SK-N-SH (cell line): ENCODE measurements at regions not wholly inside any gene's neighbourhood (a gene's known extent, or its start where the extent isn't known, plus 50 kb on each side); places are given as distances from the start of the nearest gene placed in this dataset.

Source experiments
- CTCF ChIA-PET: fragments of 300-600, 350-600 bp; formaldehyde crosslinking; extraction: SDS; loops from one replicate; lab custom pipeline; 2021; lab: Yijun Ruan, JAX
- POLR2A ChIA-PET: fragments of 350-600 bp; sonication (Branson Sonifier 250); formaldehyde crosslinking; extraction: SDS; loops from one replicate; lab custom pipeline; 2020; ENCODE audit warnings: antibody characterized with exemption, inconsistent platforms; lab: Yijun Ruan, JAX
- DNase-seq: peaks from one replicate; pipeline ENCODE4 v3.0.0; 2012
- H2AFZ ChIP-seq: fragments of 200-600 bp; sonication (generic); 2 replicates; pipeline ENCODE4 v1.8.1; 2016; ENCODE audit warnings: antibody characterized with exemption, mild to moderate bottlenecking, low read depth
- H3F3A ChIP-seq: fragments of 200-600 bp; sonication (generic); replicated peaks from 2 replicates; pipeline ENCODE3; 2016; ENCODE audit warnings: antibody characterized with exemption, mild to moderate bottlenecking; ENCODE audit not compliant: insufficient read depth
- H3K27ac ChIP-seq, 2 experiments: fragments of 200-500 bp in 1 of 2; fragments of 200-600 bp in 1 of 2; sonication (Bioruptor generic) in 1 of 2; sonication (generic), shearing (Covaris generic) in 1 of 2; 2 replicates each; pipeline versions ENCODE4 v1.5.1 to v1.6.1; 2014 to 2016; ENCODE audit warnings: low read depth in 2 of 2, inconsistent platforms in 1 of 2, low read length in 1 of 2, mild to moderate bottlenecking in 1 of 2, mixed read lengths in 1 of 2
- H3K27me3 ChIP-seq: fragments of 200-600 bp; sonication (generic), shearing (Covaris generic); 2 replicates; pipeline ENCODE4 v1.6.1; 2016; ENCODE audit warnings: mixed run types; ENCODE audit not compliant: insufficient read depth
- H3K36me3 ChIP-seq, 2 experiments: fragments of 200-500 bp in 1 of 2; fragments of 200-600 bp in 1 of 2; sonication (Bioruptor generic) in 1 of 2; sonication (generic) in 1 of 2; replicated peaks in 1 of 2; 2 replicates each; pipeline versions ENCODE3 to v1.5.1; 2014 to 2016; ENCODE audit warnings: low read length in 1 of 2, mild to moderate bottlenecking in 1 of 2; ENCODE audit not compliant: insufficient read depth in 2 of 2, control insufficient read depth in 1 of 2
- H3K4me1 ChIP-seq, 2 experiments: fragments of 200-500 bp in 1 of 2; fragments of 200-600 bp in 1 of 2; sonication (Bioruptor generic) in 1 of 2; sonication (generic), shearing (Covaris generic) in 1 of 2; 2 replicates each; pipeline versions ENCODE4 v1.5.1 to v1.6.1; 2014 to 2016; ENCODE audit warnings: low read depth in 1 of 2, low read length in 1 of 2, mixed run types in 1 of 2; ENCODE audit not compliant: insufficient read depth in 2 of 2, control insufficient read depth in 1 of 2
- H3K4me2 ChIP-seq: fragments of 200-600 bp; sonication (generic), shearing (Covaris generic); 2 replicates; pipeline ENCODE4 v1.6.1; 2017; ENCODE audit warnings: mixed run types
- H3K4me3 ChIP-seq, 2 experiments: fragments of 200-500 bp in 1 of 2; fragments of 200-600 bp in 1 of 2; sonication (Bioruptor generic) in 1 of 2; sonication (generic), shearing (Covaris generic) in 1 of 2; 2 replicates each; pipeline versions ENCODE4 v1.5.1 to v1.8.1; 2014 to 2016; ENCODE audit warnings: low read depth in 2 of 2, inconsistent platforms in 1 of 2, low read length in 1 of 2, mild to moderate bottlenecking in 1 of 2, mixed read lengths in 1 of 2, moderate library complexity in 1 of 2
- H3K79me2 ChIP-seq: fragments of 200-600 bp; sonication (generic); 2 replicates; pipeline ENCODE4 v1.8.1; 2017; ENCODE audit warnings: mild to moderate bottlenecking; ENCODE audit not compliant: insufficient read depth
- H3K9ac ChIP-seq: fragments of 200-600 bp; sonication (generic); 2 replicates; pipeline ENCODE4 v1.6.1; 2017; ENCODE audit warnings: mixed run types
- H3K9me2 ChIP-seq: fragments of 200-600 bp; sonication (generic); 2 replicates; pipeline ENCODE4 v1.6.1; 2017; ENCODE audit warnings: mixed run types
- H3K9me3 ChIP-seq: fragments of 200-600 bp; sonication (generic); 2 replicates; pipeline ENCODE4 v1.6.1; 2017; ENCODE audit warnings: mixed run types, mild to moderate bottlenecking, moderate library complexity
- H4K20me1 ChIP-seq: fragments of 200-600 bp; sonication (generic); 2 replicates; pipeline ENCODE4 v1.6.1; 2017; ENCODE audit warnings: mild to moderate bottlenecking, mixed run types; ENCODE audit not compliant: insufficient read depth
- ELF1 ChIP-seq: IDR thresholded peaks from 2 replicates; pipeline ENCODE4 v1.4.0; 2012
- FOXJ3 ChIP-seq: sonication (generic); formaldehyde crosslinking; IDR thresholded peaks from 2 replicates; pipeline ENCODE4 v1.5.1; 2020; ENCODE audit warnings: mild to moderate bottlenecking, missing genetic modification reagents
- FOXM1 ChIP-seq: IDR thresholded peaks from 2 replicates; pipeline ENCODE4 v1.4.0; 2012; ENCODE audit warnings: low read depth, mild to moderate bottlenecking
- JUND ChIP-seq: IDR thresholded peaks from 2 replicates; pipeline ENCODE4 v1.4.0; 2012
- MXI1 ChIP-seq: IDR thresholded peaks from 2 replicates; pipeline ENCODE4 v1.6.1; 2012; ENCODE audit warnings: mild to moderate bottlenecking, low read depth, low read length, improper control_type of control experiment
- RXRA ChIP-seq: IDR thresholded peaks from 2 replicates; pipeline ENCODE4 v1.4.0; 2012; ENCODE audit warnings: low read depth, mild to moderate bottlenecking, borderline replicate concordance
- USF1 ChIP-seq: IDR thresholded peaks from 2 replicates; pipeline ENCODE4 v1.4.0; 2012; ENCODE audit warnings: low read depth, borderline replicate concordance
- WGBS: methylation state at CpG from one replicate; pipeline ENCODE4 v1.1.6; 2017; ENCODE audit warnings: low lambda C conversion rate; 5-methylcytosine and 5-hydroxymethylcytosine counted together
- TF ChIP-seq, protein P1 (sequence below): IDR thresholded peaks from 2 replicates; pipeline ENCODE4 v1.4.0; 2012; ENCODE audit warnings: low read depth
- TF ChIP-seq, protein P2 (sequence below): IDR thresholded peaks from 2 replicates; pipeline ENCODE4 v1.6.1; 2012; ENCODE audit warnings: mild to moderate bottlenecking, low read depth, low read length, moderate library complexity

DNA sequence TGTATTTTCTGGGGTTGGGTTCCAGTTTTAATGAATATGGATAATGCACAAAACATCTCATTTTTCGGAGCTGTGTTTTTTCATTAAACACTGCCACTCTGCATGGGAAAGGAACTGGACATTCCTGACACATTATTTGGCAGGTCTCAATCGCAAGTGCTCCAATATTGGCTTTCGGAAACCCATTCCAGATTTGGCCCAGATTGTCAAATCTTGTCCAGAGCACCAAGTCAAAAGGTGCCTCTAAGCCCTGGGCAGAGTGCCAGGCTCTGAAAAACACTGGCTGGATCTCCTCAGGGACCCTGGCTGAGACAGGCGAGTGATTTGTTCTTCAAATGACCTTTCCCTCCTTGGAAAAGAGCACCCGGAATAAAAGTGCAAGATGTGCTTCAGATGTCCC is 68.4 kb upstream of the MRPS6 start:
- POLR2A ChIA-PET, result no interaction called here

DNA sequence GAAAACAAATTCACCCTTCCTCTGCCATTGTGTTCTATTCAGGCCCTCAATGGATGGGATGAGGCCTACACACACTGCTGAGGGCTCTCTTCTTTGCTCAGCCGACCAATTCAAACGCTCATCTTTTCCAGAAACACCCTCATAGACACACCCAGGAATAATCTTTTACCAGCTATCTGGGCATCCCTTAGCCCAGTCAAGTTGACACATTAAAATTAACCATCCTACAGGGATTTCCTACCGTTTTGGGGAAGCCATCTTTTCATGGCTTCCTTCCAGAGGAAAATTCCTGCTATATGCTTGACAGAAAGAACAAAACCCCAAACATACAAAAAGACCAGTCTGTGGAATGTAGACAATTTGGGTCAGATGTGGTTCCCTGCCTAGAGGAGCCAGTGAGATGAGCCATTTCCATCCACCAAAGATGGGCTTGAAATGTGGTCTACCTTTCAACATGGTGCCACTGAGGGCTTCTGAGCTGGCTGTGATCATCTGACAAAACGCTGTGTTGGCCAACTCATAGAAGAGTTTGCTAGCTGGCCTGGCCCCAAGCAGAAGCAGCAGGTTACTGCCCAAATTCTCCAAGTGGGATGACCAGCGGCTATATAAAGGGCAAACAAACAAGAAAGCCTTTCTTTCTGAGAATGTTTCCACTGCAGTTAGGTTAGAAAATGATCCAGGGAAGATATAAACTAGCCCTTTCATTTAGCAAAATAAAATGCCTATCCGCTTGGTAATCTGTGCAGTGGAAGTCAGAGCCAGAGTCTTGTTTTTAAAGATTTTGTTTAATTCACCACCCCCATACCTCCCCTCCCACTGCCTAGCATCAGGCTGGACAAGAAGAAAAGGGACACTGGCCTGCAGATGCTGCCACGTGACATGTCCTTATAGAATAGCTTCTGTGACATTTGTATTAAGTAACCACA is 69.1 kb upstream of the MRPS6 start:
- Histone ChIP-seq H3K27me3 (no peaks in the 10 kb centered on the region), H3K27ac (no peak overlapping the region), H3K4me2 (no peak overlapping the region), H3F3A (no peaks in the 10 kb centered on the region), H3K9me2 (no peaks in the 10 kb centered on the region), H3K4me1 (no peaks in the 10 kb centered on the region), H3K4me3 (no peak overlapping the region), H3K9me3 (no peaks in the 10 kb centered on the region), H4K20me1 (no peaks in the 10 kb centered on the region), H3K36me3 (no peaks in the 10 kb centered on the region), H2AFZ (no peak overlapping the region), H3K9ac (no peak overlapping the region), H3K79me2 (no peaks in the 10 kb centered on the region)
- TF ChIP-seq, protein P1, sequence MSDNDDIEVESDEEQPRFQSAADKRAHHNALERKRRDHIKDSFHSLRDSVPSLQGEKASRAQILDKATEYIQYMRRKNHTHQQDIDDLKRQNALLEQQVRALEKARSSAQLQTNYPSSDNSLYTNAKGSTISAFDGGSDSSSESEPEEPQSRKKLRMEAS, result no peak
- no peak for TF ChIP-seq FOXJ3 (CRISPR knock-in tag)
- TF ChIP-seq, protein P2, sequence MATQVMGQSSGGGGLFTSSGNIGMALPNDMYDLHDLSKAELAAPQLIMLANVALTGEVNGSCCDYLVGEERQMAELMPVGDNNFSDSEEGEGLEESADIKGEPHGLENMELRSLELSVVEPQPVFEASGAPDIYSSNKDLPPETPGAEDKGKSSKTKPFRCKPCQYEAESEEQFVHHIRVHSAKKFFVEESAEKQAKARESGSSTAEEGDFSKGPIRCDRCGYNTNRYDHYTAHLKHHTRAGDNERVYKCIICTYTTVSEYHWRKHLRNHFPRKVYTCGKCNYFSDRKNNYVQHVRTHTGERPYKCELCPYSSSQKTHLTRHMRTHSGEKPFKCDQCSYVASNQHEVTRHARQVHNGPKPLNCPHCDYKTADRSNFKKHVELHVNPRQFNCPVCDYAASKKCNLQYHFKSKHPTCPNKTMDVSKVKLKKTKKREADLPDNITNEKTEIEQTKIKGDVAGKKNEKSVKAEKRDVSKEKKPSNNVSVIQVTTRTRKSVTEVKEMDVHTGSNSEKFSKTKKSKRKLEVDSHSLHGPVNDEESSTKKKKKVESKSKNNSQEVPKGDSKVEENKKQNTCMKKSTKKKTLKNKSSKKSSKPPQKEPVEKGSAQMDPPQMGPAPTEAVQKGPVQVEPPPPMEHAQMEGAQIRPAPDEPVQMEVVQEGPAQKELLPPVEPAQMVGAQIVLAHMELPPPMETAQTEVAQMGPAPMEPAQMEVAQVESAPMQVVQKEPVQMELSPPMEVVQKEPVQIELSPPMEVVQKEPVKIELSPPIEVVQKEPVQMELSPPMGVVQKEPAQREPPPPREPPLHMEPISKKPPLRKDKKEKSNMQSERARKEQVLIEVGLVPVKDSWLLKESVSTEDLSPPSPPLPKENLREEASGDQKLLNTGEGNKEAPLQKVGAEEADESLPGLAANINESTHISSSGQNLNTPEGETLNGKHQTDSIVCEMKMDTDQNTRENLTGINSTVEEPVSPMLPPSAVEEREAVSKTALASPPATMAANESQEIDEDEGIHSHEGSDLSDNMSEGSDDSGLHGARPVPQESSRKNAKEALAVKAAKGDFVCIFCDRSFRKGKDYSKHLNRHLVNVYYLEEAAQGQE, result no peak
- ChIA-PET POLR2A (no interaction called here), CTCF (interaction anchor here (0.6 kb wide), 1 partner anchor 80 kb away, joined by 3 read pairs; no protein-coding TSS in a partner anchor)
- no peak for DNase-seq
- WGBS, result 47% methylated on average over 7 of the region's 7 CpGs

More for the DNA sequence above, 68.4 kb upstream of the MRPS6 start:
- Histone ChIP-seq H3K79me2 (no peaks in the 10 kb centered on the region), H3K9ac (no peak overlapping the region), H3K27ac (no peak overlapping the region), H3K4me3 (no peak overlapping the region), H3K4me2 (no peak overlapping the region), H3K4me1 (no peaks in the 10 kb centered on the region), H2AFZ (no peak overlapping the region), H3K27me3 (no peaks in the 10 kb centered on the region), H4K20me1 (no peaks in the 10 kb centered on the region), H3K9me3 (no peaks in the 10 kb centered on the region), H3F3A (no peaks in the 10 kb centered on the region), H3K36me3 (no peaks in the 10 kb centered on the region), H3K9me2 (no peaks in the 10 kb centered on the region)
- CTCF ChIA-PET, result interaction anchor here (0.6 kb wide), 1 partner anchor 81 kb away, joined by 3 read pairs; no protein-coding TSS in a partner anchor
- 29% methylated on average over 5 of the region's 5 CpGs for WGBS
- no peak for DNase-seq
- TF ChIP-seq ELF1 (no peak), JUND (no peak), USF1 (no peak), FOXJ3 (CRISPR knock-in tag) (no peak), RXRA (no peak), MXI1 (no peak), FOXM1 (no peak)
- TF ChIP-seq, protein P2, result no peak
